Head of caudate nucleus (tissue), 42 donors: ENCODE measurements at regions not wholly inside any gene's neighbourhood (a gene's known extent, or its start where the extent isn't known, plus 50 kb on each side); places are given as distances from the start of the nearest gene placed in this dataset.

Source experiments
- DNase-seq, 42 donors: peaks; one replicate each; pipeline versions ENCODE4 v3.0.0 to v3.0.0-alpha.2; 2020 to 2021; ENCODE audit warnings: mixed read lengths in 7 of 42
- intact Hi-C: fragments of 100-400 bp; cut with DNase I; formaldehyde crosslinking; loops from one replicate; pipeline ENCODE4 v1.15.0; 2022

- intact Hi-C loops, result no loop called here
- no peak for DNase-seq
These were observed 134.6 kb downstream of the VRK1 start for GRCh38 chr14:96931751-96932150.

DNA sequence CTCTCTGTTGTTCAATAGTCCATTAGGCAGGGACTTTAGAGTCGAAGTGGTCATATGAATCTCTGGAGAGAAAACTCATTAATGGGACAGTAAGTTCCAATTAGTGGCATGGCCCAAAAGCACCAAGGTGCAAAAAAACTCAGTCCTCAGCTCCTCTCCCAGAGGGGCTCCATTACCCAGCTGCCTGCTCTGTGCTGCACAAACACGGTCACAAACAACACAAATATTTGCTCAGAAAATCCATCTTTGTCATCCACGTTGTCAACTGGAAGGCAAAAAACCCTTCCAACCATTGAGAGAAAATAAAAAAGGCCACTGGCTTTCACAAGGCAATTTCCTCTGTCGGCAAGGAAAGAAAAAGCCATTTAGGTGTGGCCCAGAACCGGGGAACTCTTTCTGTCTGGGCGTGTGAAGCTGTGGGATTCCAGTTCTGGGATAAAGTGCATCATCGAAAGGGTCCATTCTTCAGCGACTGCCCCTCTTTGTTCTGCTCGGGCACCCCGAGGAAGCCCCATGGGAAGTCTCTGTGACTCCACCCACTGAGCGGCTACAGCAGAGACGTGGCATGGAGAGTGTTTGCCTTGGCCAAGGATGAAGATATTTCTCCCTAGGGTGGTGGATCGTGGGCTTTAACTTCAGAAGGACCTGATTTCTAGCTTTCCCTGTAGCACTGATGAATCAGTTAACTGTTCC, 137.6 kb downstream of the VRK1 start:
- intact Hi-C loops, result no loop called here
- DNase-seq, result no peak

DNA sequence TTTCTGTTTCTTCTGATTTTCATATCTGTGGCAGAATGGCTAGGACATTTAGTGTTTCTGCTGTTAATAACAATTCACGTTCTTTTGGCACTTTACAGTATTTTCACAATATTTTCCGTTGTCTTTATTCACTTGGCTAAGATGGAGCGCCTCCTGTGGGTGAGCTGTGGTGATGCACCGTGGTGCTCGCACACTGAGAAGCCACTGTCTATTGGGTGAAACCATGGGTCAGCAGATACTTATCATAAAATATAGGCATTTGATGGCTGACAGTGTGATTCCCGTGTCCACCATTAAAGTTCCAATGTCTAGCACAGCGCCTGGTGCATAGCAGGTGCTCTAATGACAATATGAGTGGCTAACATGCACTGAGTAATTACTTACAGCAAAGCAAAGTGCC, 141.8 kb downstream of the VRK1 start:
- intact Hi-C loops, result no loop called here
- no peak for DNase-seq

GRCh38 chr14:96940009-96940408, 142.8 kb downstream of the VRK1 start:
- no peak for DNase-seq
- intact Hi-C loops, result no loop called here

- DNase-seq, result peak in 20 of 42 donors; percentile 12 to 75 (median 38)
- intact Hi-C loops, result no loop called here
These were observed 147.1 kb downstream of the VRK1 start for GRCh38 chr14:96944297-96944696.

- peak in 1 of 42 donors; percentile 20 for DNase-seq
- intact Hi-C loops, result no loop called here
These were observed 148.5 kb downstream of the VRK1 start for GRCh38 chr14:96945721-96946120.

DNA sequence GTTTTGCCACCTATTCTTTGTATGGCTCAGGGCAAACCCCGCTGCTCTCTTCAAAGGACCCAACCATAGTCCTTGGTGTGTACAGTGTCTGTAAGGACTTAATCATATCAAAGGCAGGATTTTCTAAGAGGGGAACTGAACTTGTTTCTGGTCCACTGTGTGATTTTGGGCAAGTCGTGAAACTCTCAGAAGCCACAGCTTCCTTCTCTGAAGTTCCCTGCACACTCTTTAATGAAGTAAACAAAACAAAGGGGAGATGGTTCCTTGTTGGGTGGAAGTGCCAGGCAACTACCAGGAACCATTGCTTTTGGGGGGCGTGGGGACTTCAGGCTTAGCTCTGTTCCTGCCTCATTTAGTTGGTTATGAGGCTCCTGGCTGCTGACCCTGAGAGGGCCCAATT, 152.4 kb downstream of the VRK1 start:
- intact Hi-C loops, result no loop called here
- no peak for DNase-seq

- DNase-seq, result no peak
- intact Hi-C loops, result no loop called here
These were observed 154.3 kb downstream of the VRK1 start for GRCh38 chr14:96951511-96951910.

GRCh38 chr14:96953087-96953874, 156.1 kb downstream of the VRK1 start:
- DNase-seq, result peak in 1 of 42 donors; percentile 27
- intact Hi-C loops, result no loop called here

- intact Hi-C loops, result no loop called here
- no peak for DNase-seq
These were observed 156.6 kb downstream of the VRK1 start for GRCh38 chr14:96953875-96954185.

GRCh38 chr14:96956464-96957239, 159.5 kb downstream of the VRK1 start:
- no peak for DNase-seq
- intact Hi-C loops, result no loop called here

- DNase-seq, result no peak
- intact Hi-C loops, result no loop called here
These were observed 160.9 kb downstream of the VRK1 start for GRCh38 chr14:96958057-96958456.

- intact Hi-C loops, result no loop called here
- DNase-seq, result no peak
These were observed 162.8 kb downstream of the VRK1 start for GRCh38 chr14:96959992-96960391.

- DNase-seq, result no peak
- intact Hi-C loops, result no loop called here
These were observed 163.5 kb downstream of the VRK1 start for GRCh38 chr14:96960598-96961116.

DNA sequence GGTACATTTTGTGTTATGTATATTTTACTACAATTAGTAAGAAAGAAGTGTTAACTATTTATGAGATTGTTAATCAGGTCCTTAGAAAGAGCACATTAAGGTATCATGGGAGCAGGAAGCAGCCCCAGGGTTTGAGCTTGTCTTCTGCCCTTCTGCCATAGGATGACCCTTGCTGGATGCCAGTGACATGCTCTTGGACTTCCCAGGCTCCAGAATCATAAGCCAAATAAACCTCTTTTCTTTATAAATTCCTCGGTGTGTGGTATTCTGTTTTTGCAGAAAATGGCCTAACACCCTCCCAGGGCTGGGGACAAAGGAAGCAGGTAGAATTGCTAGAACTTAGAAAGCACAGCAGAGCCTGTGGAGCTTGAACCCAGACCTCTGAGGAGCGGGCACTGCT, 164.7 kb downstream of the VRK1 start:
- intact Hi-C loops, result no loop called here

GRCh38 chr14:96962337-96962736, 165.2 kb downstream of the VRK1 start:
- intact Hi-C loops, result no loop called here
- peak in 1 of 42 donors; percentile 13 for DNase-seq

More for the DNA sequence above, 164.7 kb downstream of the VRK1 start:
- DNase-seq, result no peak

GRCh38 chr14:96964726-96965415, 167.7 kb downstream of the VRK1 start:
- no peak for DNase-seq
- intact Hi-C loops, result no loop called here

- intact Hi-C loops, result no loop called here
These were observed 168.9 kb downstream of the VRK1 start for GRCh38 chr14:96965885-96966595.

GRCh38 chr14:96975116-96975515, 177.9 kb downstream of the VRK1 start:
- DNase-seq, result no peak
- intact Hi-C loops, result no loop called here

More at GRCh38 chr14:96965885-96966595, 168.9 kb downstream of the VRK1 start:
- no peak for DNase-seq
